ENCODE measurements at regions not wholly inside any gene's neighbourhood (a gene's known extent, or its start where the extent isn't known, plus 50 kb on each side); places are given as distances from the start of the nearest gene placed in this dataset.
"Not testable (repeated sequence)": the region's sequence is repeated elsewhere in the genome, so short reads cannot be mapped to it uniquely, and the experiment has no call there.

DNA sequence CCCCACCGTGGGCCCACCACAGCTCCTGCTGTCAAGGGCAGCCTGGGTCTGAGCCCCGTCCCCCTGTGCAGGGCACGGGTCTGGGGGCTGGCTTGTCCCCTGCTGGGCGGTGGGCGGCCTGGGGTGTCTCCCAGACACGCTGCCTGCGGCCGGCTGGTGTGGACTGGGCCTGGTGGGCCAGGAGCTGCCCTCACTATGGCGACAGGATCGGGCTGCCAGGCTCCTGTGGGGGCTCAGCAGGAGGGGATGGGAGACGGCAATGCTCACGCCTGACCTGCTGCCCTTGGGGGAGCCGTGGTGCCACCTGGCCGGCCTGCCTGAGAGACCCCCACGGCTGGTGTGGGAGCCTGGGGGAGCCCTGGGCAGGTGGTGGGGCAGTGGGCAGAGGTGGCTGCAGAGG lies 156.1 kb downstream of the TMEM121 start:
- H3K4me1 Mint-ChIP-seq, H3K9me3 Mint-ChIP-seq, H3K27ac Mint-ChIP-seq, H3K4me3 Mint-ChIP-seq, ATAC-seq, H3K27me3 Mint-ChIP-seq: not testable (repeated sequence)
- peak in 1 of 2 donors; percentile 6 for DNase-seq

DNA sequence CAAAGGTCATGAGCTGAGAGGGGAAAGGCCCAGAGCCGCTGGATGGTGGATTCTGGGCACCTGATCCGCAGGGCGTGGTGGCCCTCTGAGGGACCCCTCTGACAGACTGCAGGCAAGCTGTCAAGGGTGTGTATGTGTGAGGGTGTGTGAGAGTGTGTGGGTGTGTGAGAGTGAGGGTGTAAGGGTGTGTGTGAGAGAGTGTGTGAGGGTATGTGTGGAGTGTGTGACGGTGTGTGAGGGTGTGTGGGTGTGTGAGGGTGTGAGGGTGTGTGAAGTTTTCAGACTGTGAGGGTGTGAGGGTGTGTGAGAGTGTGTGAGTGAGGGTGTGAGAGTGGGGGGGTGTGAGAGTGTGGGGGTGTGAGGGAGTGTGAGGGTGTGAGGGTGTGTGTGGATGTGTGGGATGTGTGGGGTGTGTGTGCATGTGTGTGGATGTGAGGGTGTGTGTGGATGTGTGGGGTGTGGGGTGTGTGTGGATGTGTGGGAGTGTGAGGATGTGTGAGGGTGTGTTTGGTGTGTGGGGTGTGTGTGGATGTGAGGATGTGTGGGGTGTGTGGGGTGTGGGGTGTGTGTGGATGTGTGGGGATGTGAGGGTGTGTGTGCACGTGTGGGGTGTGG lies 156.7 kb downstream of the TMEM121 start:
- H3K27me3 Mint-ChIP-seq, result no peaks in the 10 kb centered on the region
- H3K4me3 Mint-ChIP-seq, result no peak overlapping the region
- peak in 1 of 2 donors; percentile 7 for DNase-seq
- H3K27ac Mint-ChIP-seq, result peak overlapping the region in 1 of 2 donors; percentile 40
- ATAC-seq, result no peak
- no peaks in the 10 kb centered on the region for H3K9me3 Mint-ChIP-seq
- H3K4me1 Mint-ChIP-seq, result no peaks in the 10 kb centered on the region

DNA sequence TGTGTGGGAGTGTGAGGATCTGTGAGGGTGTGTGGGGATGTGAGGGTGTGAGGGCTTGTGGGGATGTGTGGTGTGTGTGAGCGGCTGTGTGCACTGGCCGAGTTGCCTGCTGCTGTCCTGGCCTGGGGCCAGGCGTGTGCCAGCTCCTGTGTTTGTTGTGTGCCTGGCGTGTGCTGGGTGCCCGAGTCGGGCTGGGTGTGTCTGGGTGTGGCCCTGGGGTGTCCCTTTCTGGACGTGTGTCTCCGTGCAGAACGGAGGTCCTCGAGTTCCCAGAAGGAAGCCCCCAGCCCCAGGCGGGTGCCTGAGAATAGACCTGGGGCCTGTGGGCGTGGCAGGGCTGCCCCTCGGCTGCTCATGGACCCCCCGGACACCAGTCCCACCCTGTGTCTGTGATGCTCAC lies 157.7 kb downstream of the TMEM121 start:
- H3K4me1 Mint-ChIP-seq, H3K9me3 Mint-ChIP-seq, H3K27ac Mint-ChIP-seq, H3K4me3 Mint-ChIP-seq, H3K27me3 Mint-ChIP-seq, ATAC-seq: not testable (repeated sequence)
- DNase-seq, result peak in 1 of 2 donors; percentile 6

DNA sequence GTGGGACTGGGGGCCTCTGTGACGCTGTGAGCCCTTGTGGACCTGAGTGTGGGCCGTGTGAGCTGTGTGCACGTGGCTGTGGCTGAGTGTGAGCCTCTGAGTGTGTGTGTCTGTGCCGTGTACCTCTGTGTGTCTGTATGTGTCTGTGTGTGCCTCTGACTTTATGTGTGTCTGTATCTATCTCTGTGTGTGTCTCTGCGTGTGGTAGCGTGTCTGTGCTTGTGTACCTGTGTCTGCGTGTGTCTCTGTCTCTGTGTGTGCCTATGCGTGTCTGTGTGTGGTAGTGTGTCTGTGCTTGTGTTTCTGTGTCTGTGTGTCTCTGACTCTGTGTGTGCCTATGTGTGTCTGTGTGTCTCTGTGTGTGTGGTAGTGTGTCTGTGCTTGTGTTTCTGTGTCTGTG lies 158.2 kb downstream of the TMEM121 start:
- not testable (repeated sequence) for H3K4me1 Mint-ChIP-seq, H3K27me3 Mint-ChIP-seq, H3K9me3 Mint-ChIP-seq, ATAC-seq, H3K4me3 Mint-ChIP-seq, DNase-seq
- H3K27ac Mint-ChIP-seq, result peak overlapping the region in 1 of 2 donors; percentile 3

DNA sequence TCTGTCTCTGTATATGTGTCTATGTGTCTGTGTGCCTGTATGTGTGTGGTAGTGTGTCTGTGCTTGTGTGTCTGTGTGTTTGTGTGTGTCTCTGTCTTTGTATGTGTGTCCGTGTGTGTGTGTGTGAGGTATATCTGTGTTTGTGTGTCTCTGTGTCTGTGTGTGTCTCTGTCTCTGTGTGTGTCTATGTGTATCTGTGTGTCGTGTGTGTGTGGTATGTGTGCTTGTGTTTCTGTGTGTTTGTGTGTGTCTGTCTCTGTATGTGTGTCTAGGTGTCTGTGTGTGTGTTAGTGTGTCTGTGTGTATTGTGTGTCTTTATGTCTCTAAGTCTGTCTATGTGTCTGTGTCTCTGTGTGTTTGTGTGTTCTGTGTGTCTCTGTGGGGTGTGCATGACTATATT lies 158.6 kb downstream of the TMEM121 start:
- no peak for ATAC-seq
- H3K27ac Mint-ChIP-seq, result peak overlapping the region in 1 of 2 donors; percentile 3
- no peak overlapping the region for H3K4me3 Mint-ChIP-seq
- DNase-seq, result no peak
- no peaks in the 10 kb centered on the region for H3K27me3 Mint-ChIP-seq
- peaks cover 5 to 11% of the 10 kb centered on the region in 2 donors for H3K9me3 Mint-ChIP-seq
- H3K4me1 Mint-ChIP-seq, result no peaks in the 10 kb centered on the region

DNA sequence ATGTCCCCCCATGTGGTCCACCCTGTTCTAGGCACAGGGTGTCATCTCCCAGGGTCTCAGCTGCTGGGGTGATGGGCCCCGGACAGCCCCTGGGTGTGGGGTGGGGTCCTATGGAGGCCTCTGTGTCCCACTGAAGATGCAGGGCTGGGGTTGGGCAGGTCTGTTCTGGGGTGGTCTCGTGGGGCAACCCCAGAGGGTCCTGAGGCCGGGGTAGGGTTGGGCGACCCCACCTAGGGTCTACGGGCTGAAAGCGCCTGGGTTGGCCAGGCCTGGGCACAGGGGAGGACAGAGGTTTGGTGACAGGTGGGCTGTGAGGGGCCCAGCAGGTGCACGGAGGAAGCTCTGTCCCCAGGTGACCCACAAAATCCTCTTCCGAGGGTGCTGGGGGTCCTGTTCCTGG lies 159.2 kb downstream of the TMEM121 start:
- H3K4me3 Mint-ChIP-seq, H3K27me3 Mint-ChIP-seq, H3K4me1 Mint-ChIP-seq, H3K27ac Mint-ChIP-seq, DNase-seq, ATAC-seq: not testable (repeated sequence)
- peaks cover 11 to 17% of the 10 kb centered on the region in 2 donors for H3K9me3 Mint-ChIP-seq

DNA sequence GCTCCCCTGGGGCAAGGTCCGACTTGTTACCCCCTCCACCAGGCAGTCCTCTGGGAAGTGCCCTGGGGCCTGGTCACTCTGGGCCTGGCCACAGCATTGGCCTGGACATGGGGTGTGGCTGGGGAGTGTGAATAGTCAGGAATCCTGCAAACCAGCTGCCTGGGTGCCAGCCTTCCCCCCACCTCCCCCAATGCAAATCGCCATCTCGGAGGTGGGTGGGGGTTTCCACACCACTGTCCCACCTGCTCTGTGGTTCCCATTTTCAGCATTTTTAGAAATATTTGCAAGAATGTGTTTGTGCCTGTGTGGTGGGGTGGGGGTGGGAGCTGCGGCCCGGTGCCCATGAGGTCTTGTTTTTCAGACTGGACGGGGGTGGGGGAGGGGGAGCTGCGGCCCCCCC lies 159.7 kb downstream of the TMEM121 start:
- peaks cover 16 to 21% of the 10 kb centered on the region in 2 donors for H3K9me3 Mint-ChIP-seq
- H3K27me3 Mint-ChIP-seq, ATAC-seq, H3K4me1 Mint-ChIP-seq, H3K27ac Mint-ChIP-seq, H3K4me3 Mint-ChIP-seq, DNase-seq: not testable (repeated sequence)

DNA sequence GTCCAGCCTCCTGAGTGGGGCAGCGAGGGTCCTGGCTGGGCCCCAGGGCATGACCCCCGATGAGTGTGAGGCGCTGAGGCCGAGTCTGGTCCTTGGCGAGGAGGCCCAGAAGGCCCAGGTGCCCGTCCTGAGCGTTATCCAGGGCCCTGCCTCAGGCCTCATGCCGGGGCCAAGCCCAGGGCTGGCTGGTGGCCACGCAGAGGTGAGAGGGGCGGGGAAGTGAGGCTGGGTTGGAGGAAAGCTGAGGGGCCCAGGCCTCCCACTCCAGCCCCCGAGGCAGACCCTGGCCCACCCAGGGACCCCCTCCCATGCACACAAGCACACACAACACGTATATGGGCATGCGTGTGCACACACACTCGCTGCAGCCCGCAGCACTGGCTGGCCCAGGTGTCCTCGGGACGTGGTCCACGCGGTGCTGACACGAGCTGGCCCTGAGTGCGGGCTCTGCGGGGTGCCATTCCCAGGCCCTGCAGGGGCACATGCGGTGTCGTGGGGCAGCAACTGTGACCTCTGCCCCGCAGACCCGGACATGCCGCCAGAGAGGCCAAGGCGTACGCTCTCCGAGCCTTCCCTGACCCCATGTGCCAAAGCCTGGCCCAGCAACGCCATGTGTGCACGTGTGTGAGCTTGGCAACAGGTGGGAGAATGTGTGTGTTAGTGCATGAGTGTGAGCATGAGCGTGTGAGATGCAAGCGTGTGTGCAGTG lies 160.2 kb downstream of the TMEM121 start:
- not testable (repeated sequence) for ATAC-seq, H3K4me3 Mint-ChIP-seq, H3K4me1 Mint-ChIP-seq, H3K27me3 Mint-ChIP-seq, H3K27ac Mint-ChIP-seq
- H3K9me3 Mint-ChIP-seq, result peaks cover 17 to 21% of the 10 kb centered on the region in 2 donors
- DNase-seq, result peak in 1 of 2 donors; percentile 5

DNA sequence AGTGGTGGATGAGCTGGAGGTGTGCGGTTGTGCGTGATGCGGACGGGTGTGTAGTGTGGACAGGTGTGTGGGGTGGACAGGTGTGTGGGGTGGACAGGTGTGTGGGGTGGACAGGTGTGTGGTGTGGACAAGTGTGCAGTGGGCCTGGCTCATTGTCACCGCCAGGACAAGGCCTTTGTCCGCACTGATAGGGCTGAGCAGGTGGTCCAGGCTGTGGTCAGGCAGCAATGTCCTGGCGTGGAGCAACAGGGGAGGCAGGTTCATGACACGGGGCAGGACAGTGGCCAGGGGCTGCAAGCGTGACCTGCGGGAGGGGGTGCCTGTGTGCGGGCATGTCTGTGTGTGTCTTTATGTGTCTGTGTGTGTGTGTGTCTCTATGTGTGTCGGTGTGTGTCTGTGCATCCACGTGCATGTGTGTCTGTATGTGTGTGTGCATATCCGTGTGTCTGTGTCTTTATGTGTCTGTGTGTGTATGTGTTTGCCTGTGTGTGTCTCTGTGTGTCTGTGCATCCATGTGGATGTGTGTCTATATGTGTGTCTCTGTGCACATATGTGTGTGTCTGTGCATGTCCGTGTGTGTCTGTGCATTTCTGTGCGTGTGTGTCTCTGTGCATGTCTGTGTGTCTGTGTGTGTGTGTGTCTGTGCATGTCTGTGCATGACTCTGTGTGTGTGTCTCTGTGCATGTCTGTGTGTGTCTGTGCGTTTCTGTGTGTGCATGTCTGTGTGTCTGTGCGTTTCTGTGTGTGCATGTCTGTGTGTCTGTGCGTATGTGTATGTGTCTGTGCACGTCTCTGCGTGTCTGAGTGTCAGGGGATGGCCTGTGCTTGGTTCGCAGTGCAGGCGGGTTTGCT lies 161.0 kb downstream of the TMEM121 start:
- not testable (repeated sequence) for H3K27me3 Mint-ChIP-seq, H3K27ac Mint-ChIP-seq
- DNase-seq, result peak in 1 of 2 donors; percentile 4

DNA sequence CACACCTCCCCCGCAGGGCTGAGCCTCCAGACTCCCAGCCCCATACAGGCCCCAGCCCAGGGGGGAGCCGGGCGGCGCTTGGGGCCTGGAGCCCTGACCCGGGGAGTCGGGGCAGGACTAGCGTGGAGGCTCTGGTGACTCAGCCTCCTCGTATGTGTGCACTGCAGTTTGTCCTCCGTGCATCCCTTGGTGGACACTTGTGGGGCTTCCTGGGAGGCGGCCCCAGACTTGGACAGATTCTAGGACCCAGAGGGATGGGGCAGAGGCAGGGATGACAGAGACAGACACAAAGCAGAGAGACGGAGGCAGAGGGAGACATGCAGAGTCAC lies 161.6 kb downstream of the TMEM121 start:
- peaks cover 17 to 21% of the 10 kb centered on the region in 2 donors for H3K9me3 Mint-ChIP-seq
- H3K27me3 Mint-ChIP-seq, H3K4me3 Mint-ChIP-seq, H3K4me1 Mint-ChIP-seq, H3K27ac Mint-ChIP-seq: not testable (repeated sequence)
- peak in 1 of 2 donors; percentile 9 for DNase-seq
- peak; percentile 32 for ATAC-seq

More for the DNA sequence above, 161.0 kb downstream of the TMEM121 start:
- H3K4me1 Mint-ChIP-seq, H3K4me3 Mint-ChIP-seq, ATAC-seq: not testable (repeated sequence)
- peaks cover 17 to 21% of the 10 kb centered on the region in 2 donors for H3K9me3 Mint-ChIP-seq

DNA sequence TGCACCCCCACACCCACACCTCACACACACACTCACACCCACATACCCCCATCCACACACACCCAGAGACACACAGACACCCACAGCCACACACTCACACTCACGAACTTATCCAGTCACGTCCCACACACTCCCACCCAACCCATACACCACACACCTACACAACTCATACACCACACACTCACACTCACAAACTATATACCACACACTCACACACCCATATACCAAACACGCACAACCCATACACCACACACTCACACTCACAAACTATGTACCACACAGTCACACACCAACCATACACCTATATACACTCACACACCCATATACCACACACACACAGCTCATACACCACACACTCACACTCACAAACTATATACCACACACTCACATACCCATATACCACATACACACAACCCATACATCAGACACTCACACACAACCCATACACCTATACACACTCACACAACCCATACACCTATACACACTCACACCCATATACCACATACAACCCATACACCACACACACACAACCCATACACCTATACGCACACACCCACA lies 162.4 kb downstream of the TMEM121 start:
- H3K9me3 Mint-ChIP-seq, result peaks cover 17 to 21% of the 10 kb centered on the region in 2 donors
- H3K4me1 Mint-ChIP-seq, H3K27ac Mint-ChIP-seq, H3K27me3 Mint-ChIP-seq, H3K4me3 Mint-ChIP-seq, DNase-seq, ATAC-seq: not testable (repeated sequence)

DNA sequence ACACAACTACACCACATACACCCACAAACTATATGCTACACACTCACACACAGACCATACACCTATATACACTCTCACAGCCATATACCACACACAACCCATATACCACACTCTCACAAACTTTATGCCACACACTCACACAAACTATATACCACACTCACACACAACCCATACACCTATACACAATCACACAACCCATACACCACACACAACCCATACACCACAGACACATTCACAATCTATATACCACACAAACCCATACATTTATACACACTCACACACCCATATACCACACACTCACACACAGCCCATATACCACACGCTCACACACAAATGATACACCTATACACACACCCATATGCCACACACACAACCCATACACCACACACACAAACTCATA lies 163.3 kb downstream of the TMEM121 start:
- ATAC-seq (no peak), DNase-seq (no peak)
- peaks cover 11% of the 10 kb centered on the region for H3K27me3 Mint-ChIP-seq
- H3K4me1 Mint-ChIP-seq, result no peaks in the 10 kb centered on the region
- H3K27ac Mint-ChIP-seq, result no peak overlapping the region
- no peak overlapping the region for H3K4me3 Mint-ChIP-seq
- peaks cover 17 to 21% of the 10 kb centered on the region in 2 donors for H3K9me3 Mint-ChIP-seq

DNA sequence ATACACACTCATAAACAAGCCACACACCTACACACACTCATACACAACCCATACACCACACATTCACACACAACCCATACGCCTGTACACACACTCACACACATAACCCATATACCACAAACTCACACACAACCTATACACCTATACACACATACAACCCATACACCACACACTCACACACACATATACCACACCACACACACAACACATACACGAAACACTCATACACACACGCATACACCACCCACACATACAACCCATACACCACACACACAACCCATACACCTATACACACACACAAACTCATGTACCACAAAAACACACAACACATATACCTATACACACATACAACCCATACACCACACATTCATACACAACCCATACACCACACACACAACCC lies 164.3 kb downstream of the TMEM121 start:
- ATAC-seq, result no peak
- no peak overlapping the region for H3K27ac Mint-ChIP-seq
- no peak overlapping the region for H3K4me3 Mint-ChIP-seq
- H3K27me3 Mint-ChIP-seq, result peaks cover 20% of the 10 kb centered on the region
- peak in 1 of 2 donors; percentile 2 for DNase-seq
- H3K4me1 Mint-ChIP-seq, result no peaks in the 10 kb centered on the region
- H3K9me3 Mint-ChIP-seq, result peaks cover 17 to 21% of the 10 kb centered on the region in 2 donors

DNA sequence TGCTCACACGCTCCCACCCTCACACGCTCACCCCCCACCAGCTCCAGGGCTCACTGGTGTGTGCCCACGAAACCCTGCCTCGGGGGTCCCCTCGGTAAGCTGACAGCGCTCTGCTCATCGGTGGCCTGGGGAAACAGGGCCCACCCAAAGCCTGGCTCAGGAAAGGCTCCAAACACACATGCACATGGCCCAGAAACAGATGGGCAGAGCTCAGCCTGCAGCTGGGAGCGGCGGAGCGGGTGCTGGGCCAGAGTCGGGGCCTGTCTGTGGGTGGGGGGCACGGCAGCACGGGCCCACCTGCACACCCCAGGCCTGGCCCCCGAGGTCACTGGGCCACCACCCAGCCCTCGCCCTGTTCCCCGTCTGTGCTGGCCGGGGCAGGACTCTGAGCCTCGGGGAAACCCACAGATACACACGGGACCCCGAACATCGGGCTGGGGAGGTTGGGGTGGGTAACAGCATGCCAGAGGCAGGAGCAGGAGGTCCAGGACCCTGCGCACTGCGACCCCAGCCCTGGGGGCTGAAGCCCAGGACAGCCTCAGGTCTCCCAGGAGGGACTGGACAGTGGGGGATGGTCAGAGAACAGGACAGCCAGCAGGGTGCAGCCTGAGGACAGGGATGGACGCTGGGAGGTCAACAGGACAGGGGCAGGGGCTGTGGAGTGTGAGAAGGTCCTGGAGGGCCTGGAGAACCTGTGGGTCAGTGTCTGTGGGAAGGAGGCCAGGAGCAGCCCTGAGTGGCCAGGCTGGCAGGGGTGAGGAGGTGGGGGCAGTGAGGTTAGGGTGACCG lies 165.1 kb downstream of the TMEM121 start:
- H3K27ac Mint-ChIP-seq, H3K4me3 Mint-ChIP-seq, H3K4me1 Mint-ChIP-seq, ATAC-seq: not testable (repeated sequence)
- H3K27me3 Mint-ChIP-seq, result peaks cover 20% of the 10 kb centered on the region
- peak in 1 of 2 donors; percentile 5 for DNase-seq
- H3K9me3 Mint-ChIP-seq, result peaks cover 17 to 21% of the 10 kb centered on the region in 2 donors

DNA sequence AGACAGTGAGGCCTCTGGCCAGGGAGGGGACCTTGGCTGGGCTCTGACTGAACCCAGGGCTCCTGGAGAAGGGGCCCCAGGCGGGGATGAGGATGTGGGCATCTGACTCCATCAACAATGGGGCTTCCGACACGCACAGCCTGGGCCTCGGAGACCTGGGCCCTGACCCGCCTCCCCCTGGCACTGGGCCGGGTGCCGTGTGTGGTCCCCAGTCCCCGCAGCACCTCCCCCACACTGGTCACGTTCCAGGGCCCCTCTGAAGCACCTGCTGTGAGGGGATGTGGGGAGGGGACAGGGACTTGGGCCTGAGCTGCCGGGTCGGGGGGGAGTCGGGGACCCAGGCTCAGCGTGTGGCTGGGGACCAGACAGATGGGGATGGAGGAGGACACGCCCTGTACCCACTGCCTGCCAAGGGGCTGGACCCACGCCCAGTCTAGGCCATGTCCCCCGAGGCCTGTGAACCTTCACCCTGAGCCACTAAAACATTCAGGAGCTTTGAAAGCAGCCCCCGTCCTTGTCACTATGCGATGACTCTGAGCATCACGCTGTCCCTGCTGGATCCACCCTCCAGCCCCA lies 165.8 kb downstream of the TMEM121 start:
- H3K27me3 Mint-ChIP-seq, result peaks cover 20% of the 10 kb centered on the region
- not testable (repeated sequence) for DNase-seq, H3K4me1 Mint-ChIP-seq, ATAC-seq, H3K27ac Mint-ChIP-seq, H3K4me3 Mint-ChIP-seq
- peaks cover 17 to 21% of the 10 kb centered on the region in 2 donors for H3K9me3 Mint-ChIP-seq

Measured in stimulated activated naive CD8-positive, alpha-beta T cell treated with anti-CD3 and anti-CD28 coated beads, Interleukin-15, amount 100 ng/mL, for 72 hours (primary cell).